IMR-90 (cell line): ENCODE measurements at regions not wholly inside any gene's neighbourhood (a gene's known extent, or its start where the extent isn't known, plus 50 kb on each side); places are given as distances from the start of the nearest gene placed in this dataset.

Experiments used
- ATAC-seq: fragments of 200-7000 bp; cut with Tn5 transposase; 2 replicates; pipeline ENCODE4 v1.9.1; 2020; ENCODE audit warnings: low read depth, mild to moderate bottlenecking, moderate library complexity
- BruUV-seq: library from RNA; stranded (reverse); fragments of 400-500 nt; replicated peaks from 2 replicates; lab custom pipeline; 2021; lab: Mats Ljungman, UMichigan
- CTCF ChIA-PET: fragments of 300-600 bp; formaldehyde crosslinking; extraction: SDS; loops from one replicate; lab custom pipeline; 2021; ENCODE audit warnings: antibody characterized with exemption; lab: Yijun Ruan, JAX
- POLR2A ChIA-PET: fragments of 300-600 bp; sonication (Branson Sonifier 250); formaldehyde crosslinking; loops from one replicate; lab custom pipeline; 2022; ENCODE audit warnings: antibody characterized with exemption; ENCODE audit not compliant: unreplicated experiment; lab: Charles Lee
- DNase-seq: peaks from one replicate; pipeline ENCODE4 v3.0.0; 2013
- H2AFZ ChIP-seq: replicated peaks from 2 replicates; pipeline ENCODE3; 2013; ENCODE audit warnings: low read length, mild to moderate bottlenecking; ENCODE audit not compliant: poor library complexity
- H2AK5ac ChIP-seq: 2 replicates; pipeline ENCODE4 v1.6.1; 2013; ENCODE audit warnings: low read depth, low read length, inconsistent platforms
- H2AK9ac ChIP-seq: replicated peaks from 2 replicates; pipeline ENCODE3; 2013; ENCODE audit warnings: mild to moderate bottlenecking, low read depth, low read length, moderate library complexity; ENCODE audit not compliant: poor library complexity
- H2BK120ac ChIP-seq: 2 replicates; pipeline ENCODE4 v1.6.1; 2013; ENCODE audit warnings: low read depth, low read length, inconsistent platforms
- H2BK15ac ChIP-seq: 3 replicates; pipeline ENCODE4 v1.6.1; 2013; ENCODE audit warnings: low read depth, low read length, inconsistent platforms
- H2BK20ac ChIP-seq: 2 replicates; pipeline ENCODE4 v1.6.1; 2013; ENCODE audit warnings: low read depth, mild to moderate bottlenecking, inconsistent platforms, low read length, moderate library complexity
- H2BK5ac ChIP-seq: 2 replicates; pipeline ENCODE4 v1.6.1; 2013; ENCODE audit warnings: mild to moderate bottlenecking, low read depth, low read length, inconsistent platforms; ENCODE audit not compliant: poor library complexity, severe bottlenecking
- H3K14ac ChIP-seq: replicated peaks from 2 replicates; pipeline ENCODE4 v1.6.1; 2013; ENCODE audit warnings: low read depth, low read length, inconsistent platforms
- H3K18ac ChIP-seq: 2 replicates; pipeline ENCODE4 v1.6.1; 2013; ENCODE audit warnings: low read depth, low read length, control low read depth
- H3K23ac ChIP-seq: 2 replicates; pipeline ENCODE4 v1.6.1; 2013; ENCODE audit warnings: low read depth, low read length, inconsistent platforms
- H3K27ac ChIP-seq: 2 replicates; pipeline ENCODE4 v1.5.1; 2013; ENCODE audit warnings: mild to moderate bottlenecking, control low read depth, low read length; ENCODE audit not compliant: insufficient read depth
- H3K27me3 ChIP-seq: 2 replicates; pipeline ENCODE4 v1.6.1; 2013; ENCODE audit warnings: low read length; ENCODE audit not compliant: control insufficient read depth, insufficient read depth
- H3K36me3 ChIP-seq: 2 replicates; pipeline ENCODE4 v1.6.1; 2013; ENCODE audit warnings: low read length, mixed read lengths; ENCODE audit not compliant: control insufficient read depth, insufficient read depth
- H3K4ac ChIP-seq: 2 replicates; pipeline ENCODE4 v1.6.1; 2013; ENCODE audit warnings: low read depth, low read length, inconsistent platforms
- H3K4me1 ChIP-seq: 2 replicates; pipeline ENCODE4 v1.6.1; 2013; ENCODE audit warnings: low read length, mixed read lengths; ENCODE audit not compliant: control insufficient read depth, insufficient read depth
- H3K4me2 ChIP-seq: 2 replicates; pipeline ENCODE4 v1.6.1; 2013; ENCODE audit warnings: low read depth, mild to moderate bottlenecking, control low read depth, low read length, moderate library complexity
- H3K4me3 ChIP-seq: 2 replicates; pipeline ENCODE4 v1.5.1; 2013; ENCODE audit warnings: low read depth, mild to moderate bottlenecking, control low read depth, low read length, moderate library complexity; ENCODE audit not compliant: insufficient read depth
- H3K56ac ChIP-seq: 2 replicates; pipeline ENCODE4 v1.6.1; 2013; ENCODE audit warnings: low read length, inconsistent platforms; ENCODE audit not compliant: insufficient read depth; ENCODE audit errors: extremely low read depth
- H3K79me1 ChIP-seq, 2 experiments: 2 replicates each; pipeline ENCODE4 v1.6.1; 2013; ENCODE audit warnings: low read length in 2 of 2, inconsistent platforms in 1 of 2, low read depth in 1 of 2
- H3K9ac ChIP-seq: 2 replicates; pipeline ENCODE4 v1.6.1; 2013; ENCODE audit warnings: low read depth, low read length, control low read depth
- H3K9me1 ChIP-seq: 2 replicates; pipeline ENCODE4 v1.6.1; 2013; ENCODE audit warnings: low read length, inconsistent platforms; ENCODE audit not compliant: insufficient read depth
- H3K9me3 ChIP-seq: 2 replicates; pipeline ENCODE4 v1.6.1; 2013; ENCODE audit warnings: low read length; ENCODE audit not compliant: control insufficient read depth, insufficient read depth
- H4K20me1 ChIP-seq: 2 replicates; pipeline ENCODE4 v1.6.1; 2013; ENCODE audit warnings: low read length, inconsistent platforms; ENCODE audit not compliant: insufficient read depth
- H4K5ac ChIP-seq: 2 replicates; pipeline ENCODE4 v1.6.1; 2013; ENCODE audit warnings: mild to moderate bottlenecking, low read depth, low read length, control low read depth
- H4K8ac ChIP-seq, 2 experiments: 2 replicates each; pipeline ENCODE4 v1.6.1; 2013; ENCODE audit warnings: low read depth in 2 of 2, low read length in 2 of 2, control low read depth in 1 of 2, inconsistent platforms in 1 of 2
- H4K91ac ChIP-seq: 2 replicates; pipeline ENCODE4 v1.6.1; 2013; ENCODE audit warnings: low read depth, low read length, inconsistent platforms; ENCODE audit not compliant: insufficient read depth
- BHLHE40 ChIP-seq: fragments of 150-350 bp; IDR thresholded peaks from 2 replicates; pipeline ENCODE4 v1.6.1; 2016; ENCODE audit warnings: mild to moderate bottlenecking, low read depth, low read length
- CEBPB ChIP-seq: IDR thresholded peaks from 2 replicates; pipeline ENCODE4 v1.6.1; 2012; ENCODE audit warnings: low read depth, low read length, improper control_type of control experiment
- CHD1 ChIP-seq: IDR thresholded peaks from 2 replicates; pipeline ENCODE4 v1.6.1; 2012; ENCODE audit warnings: low read depth, low read length, improper control_type of control experiment
- FOS ChIP-seq: fragments of 150-350 bp; IDR thresholded peaks from 2 replicates; pipeline ENCODE4 v1.6.1; 2016; ENCODE audit warnings: low read depth, low read length
- MAFK ChIP-seq: IDR thresholded peaks from 2 replicates; pipeline ENCODE4 v1.6.1; 2012; ENCODE audit warnings: low read depth, low read length, improper control_type of control experiment
- POLR2A ChIP-seq: IDR thresholded peaks from 2 replicates; pipeline ENCODE4 v1.6.1; 2012; ENCODE audit warnings: mild to moderate bottlenecking, low read depth, low read length
- RAD21 ChIP-seq: IDR thresholded peaks from 2 replicates; pipeline ENCODE4 v1.6.1; 2012; ENCODE audit warnings: low read length, improper control_type of control experiment
- RFX5 ChIP-seq: IDR thresholded peaks from 2 replicates; pipeline ENCODE4 v1.8.0; 2012; ENCODE audit warnings: low read depth, mild to moderate bottlenecking, low read length, moderate library complexity
- SMC3 ChIP-seq: fragments of 150-350 bp; IDR thresholded peaks from 2 replicates; pipeline ENCODE4 v1.6.1; 2016; ENCODE audit warnings: low read depth, mild to moderate bottlenecking, antibody characterized with exemption, low read length, moderate library complexity
- dilution Hi-C: fragments of 300-500 bp; cut with HindIII; formaldehyde crosslinking; loops from one replicate; pipeline ENCODE4 v1.14.3; 2018; ENCODE audit warnings: low sequenced_read_pairs; ENCODE audit not compliant: unreplicated experiment
- in situ Hi-C: fragments of 300-500 bp; cut with MboI; formaldehyde crosslinking; loops from 3 replicates; pipeline ENCODE4 v1.14.3; 2019; ENCODE audit warnings: low sequenced_read_pairs, inconsistent platforms, mixed read lengths
- intact Hi-C: fragments of 100-400 bp; cut with micrococcal nuclease; formaldehyde crosslinking; loops from 2 replicates; pipeline ENCODE4 v1.10.0; 2022
- TF ChIP-seq, protein P1 (sequence below): fragments of 150-350 bp; IDR thresholded peaks from 2 replicates; pipeline ENCODE4 v1.6.1; 2017; ENCODE audit warnings: mild to moderate bottlenecking, antibody characterized with exemption, low read length, low read depth
- TF ChIP-seq, protein P2 (sequence below): fragments of 150-350 bp; IDR thresholded peaks from 2 replicates; pipeline ENCODE4 v1.6.1; 2016; ENCODE audit warnings: low read depth, mild to moderate bottlenecking, low read length, moderate library complexity, borderline replicate concordance
- TF ChIP-seq, protein P3 (sequence below): conservative IDR thresholded peaks from 2 replicates; pipeline ENCODE4 v1.5.1; 2012; ENCODE audit warnings: mild to moderate bottlenecking, low read depth, low read length, improper control_type of control experiment

DNA sequence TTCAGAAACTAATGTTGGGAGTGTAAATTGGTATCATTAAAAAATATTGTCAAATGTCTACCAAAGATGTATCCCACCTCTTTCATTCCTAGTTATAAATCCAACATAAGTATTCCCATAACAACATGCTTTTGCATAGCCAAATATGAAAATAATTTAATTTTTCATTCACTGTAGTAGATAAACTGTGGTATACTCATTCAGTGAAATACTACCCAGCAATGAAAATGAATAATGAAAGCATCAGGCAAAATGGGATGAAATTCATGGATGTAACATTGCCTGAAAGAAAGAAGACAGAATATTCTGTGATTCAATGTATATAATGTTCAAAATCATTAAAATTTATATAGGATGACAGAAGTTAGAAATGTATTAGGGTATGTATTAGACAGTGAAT, 629.0 kb upstream of the MBL2 start:
- H3K4me2 ChIP-seq: no peak overlapping the region
- H4K5ac ChIP-seq: no peak overlapping the region
- in situ Hi-C loops: no loop called here
- no peaks in the 10 kb centered on the region for H3K79me1 ChIP-seq
- H3K14ac ChIP-seq: no peak overlapping the region
- intact Hi-C loops: no loop called here
- no peak overlapping the region for H2BK120ac ChIP-seq
- H3K9me1 ChIP-seq: no peaks in the 10 kb centered on the region
- no peak for ATAC-seq
- no peak overlapping the region for H2BK5ac ChIP-seq
- no peak overlapping the region for H3K4me3 ChIP-seq
- BruUV-seq: no TSS peak
- H3K56ac ChIP-seq: no peak overlapping the region
- H3K9ac ChIP-seq: no peak overlapping the region
- H3K9me3 ChIP-seq: no peaks in the 10 kb centered on the region
- H2AK5ac ChIP-seq: no peak overlapping the region
- no peak for DNase-seq
- no peaks in the 10 kb centered on the region for H3K36me3 ChIP-seq
- no peak overlapping the region for H3K27ac ChIP-seq
- H2BK20ac ChIP-seq: no peak overlapping the region
- dilution Hi-C loops: no loop called here
- H3K4ac ChIP-seq: no peak overlapping the region
- H2BK15ac ChIP-seq: no peak overlapping the region
- no peak overlapping the region for H3K18ac ChIP-seq
- H3K27me3 ChIP-seq: no peaks in the 10 kb centered on the region
- H4K91ac ChIP-seq: no peak overlapping the region
- no peak overlapping the region for H3K23ac ChIP-seq
- no peaks in the 10 kb centered on the region for H3K4me1 ChIP-seq
- H4K8ac ChIP-seq: no peak overlapping the region
- H2AK9ac ChIP-seq: no peak overlapping the region
- ChIA-PET POLR2A (no interaction called here), CTCF (no interaction called here)
- no peaks in the 10 kb centered on the region for H4K20me1 ChIP-seq
- H2AFZ ChIP-seq: no peak overlapping the region
- no peak for TF ChIP-seq RAD21
- no peak for TF ChIP-seq RFX5
- TF ChIP-seq, protein P1, sequence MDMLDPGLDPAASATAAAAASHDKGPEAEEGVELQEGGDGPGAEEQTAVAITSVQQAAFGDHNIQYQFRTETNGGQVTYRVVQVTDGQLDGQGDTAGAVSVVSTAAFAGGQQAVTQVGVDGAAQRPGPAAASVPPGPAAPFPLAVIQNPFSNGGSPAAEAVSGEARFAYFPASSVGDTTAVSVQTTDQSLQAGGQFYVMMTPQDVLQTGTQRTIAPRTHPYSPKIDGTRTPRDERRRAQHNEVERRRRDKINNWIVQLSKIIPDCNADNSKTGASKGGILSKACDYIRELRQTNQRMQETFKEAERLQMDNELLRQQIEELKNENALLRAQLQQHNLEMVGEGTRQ: no peak
- TF ChIP-seq POLR2A: no peak
- TF ChIP-seq SMC3: no peak
- TF ChIP-seq CEBPB: no peak
- no peak for TF ChIP-seq BHLHE40
- no peak for TF ChIP-seq CHD1
- TF ChIP-seq, protein P2, sequence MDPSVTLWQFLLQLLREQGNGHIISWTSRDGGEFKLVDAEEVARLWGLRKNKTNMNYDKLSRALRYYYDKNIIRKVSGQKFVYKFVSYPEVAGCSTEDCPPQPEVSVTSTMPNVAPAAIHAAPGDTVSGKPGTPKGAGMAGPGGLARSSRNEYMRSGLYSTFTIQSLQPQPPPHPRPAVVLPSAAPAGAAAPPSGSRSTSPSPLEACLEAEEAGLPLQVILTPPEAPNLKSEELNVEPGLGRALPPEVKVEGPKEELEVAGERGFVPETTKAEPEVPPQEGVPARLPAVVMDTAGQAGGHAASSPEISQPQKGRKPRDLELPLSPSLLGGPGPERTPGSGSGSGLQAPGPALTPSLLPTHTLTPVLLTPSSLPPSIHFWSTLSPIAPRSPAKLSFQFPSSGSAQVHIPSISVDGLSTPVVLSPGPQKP: no peak
- TF ChIP-seq, protein P3, sequence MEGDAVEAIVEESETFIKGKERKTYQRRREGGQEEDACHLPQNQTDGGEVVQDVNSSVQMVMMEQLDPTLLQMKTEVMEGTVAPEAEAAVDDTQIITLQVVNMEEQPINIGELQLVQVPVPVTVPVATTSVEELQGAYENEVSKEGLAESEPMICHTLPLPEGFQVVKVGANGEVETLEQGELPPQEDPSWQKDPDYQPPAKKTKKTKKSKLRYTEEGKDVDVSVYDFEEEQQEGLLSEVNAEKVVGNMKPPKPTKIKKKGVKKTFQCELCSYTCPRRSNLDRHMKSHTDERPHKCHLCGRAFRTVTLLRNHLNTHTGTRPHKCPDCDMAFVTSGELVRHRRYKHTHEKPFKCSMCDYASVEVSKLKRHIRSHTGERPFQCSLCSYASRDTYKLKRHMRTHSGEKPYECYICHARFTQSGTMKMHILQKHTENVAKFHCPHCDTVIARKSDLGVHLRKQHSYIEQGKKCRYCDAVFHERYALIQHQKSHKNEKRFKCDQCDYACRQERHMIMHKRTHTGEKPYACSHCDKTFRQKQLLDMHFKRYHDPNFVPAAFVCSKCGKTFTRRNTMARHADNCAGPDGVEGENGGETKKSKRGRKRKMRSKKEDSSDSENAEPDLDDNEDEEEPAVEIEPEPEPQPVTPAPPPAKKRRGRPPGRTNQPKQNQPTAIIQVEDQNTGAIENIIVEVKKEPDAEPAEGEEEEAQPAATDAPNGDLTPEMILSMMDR: no peak
- TF ChIP-seq MAFK: no peak
- no peak for TF ChIP-seq FOS
